Stimulated activated CD8-positive, alpha-beta memory T cell treated with anti-CD3 and anti-CD28 coated beads, Interleukin-15, amount 100 ng/mL, for 4 hours (primary cell): ENCODE measurements at regions not wholly inside any gene's neighbourhood (a gene's known extent, or its start where the extent isn't known, plus 50 kb on each side); places are given as distances from the start of the nearest gene placed in this dataset.
"Not testable (repeated sequence)": the region's sequence is repeated elsewhere in the genome, so short reads cannot be mapped to it uniquely, and the experiment has no call there.

Experiments
- DNase-seq, 2 donors: peaks; one replicate each; pipeline ENCODE4 v3.0.0-alpha.2; 2020; ENCODE audit warnings: low read depth in 2 of 2

GRCh38 chr4:67412153-67412712 is 133.1 kb downstream of the CENPC start:
- not testable (repeated sequence) for DNase-seq

GRCh38 chr4:67403342-67403741 is 142.0 kb downstream of the CENPC start:
- no peak for DNase-seq

- no peak for DNase-seq
Observed at GRCh38 chr4:67401902-67402301, 143.4 kb downstream of the CENPC start.

GRCh38 chr4:67397931-67398330 is 147.4 kb downstream of the CENPC start:
- no peak for DNase-seq

GRCh38 chr4:67397031-67397430 is 148.3 kb downstream of the CENPC start:
- no peak for DNase-seq

- no peak for DNase-seq
Observed at GRCh38 chr4:67396008-67396407, 149.3 kb downstream of the CENPC start.

GRCh38 chr4:67394879-67395278 is 150.4 kb downstream of the CENPC start:
- no peak for DNase-seq

- DNase-seq, result no peak
Observed at GRCh38 chr4:67393699-67394281, 151.5 kb downstream of the CENPC start.

- no peak for DNase-seq
Observed at GRCh38 chr4:67393007-67393406, 152.3 kb downstream of the CENPC start.

- DNase-seq, result not testable (repeated sequence)
Observed at GRCh38 chr4:67381406-67381804, 163.9 kb downstream of the CENPC start.

GRCh38 chr4:67380702-67381405 is 164.4 kb downstream of the CENPC start:
- not testable (repeated sequence) for DNase-seq

- no peak for DNase-seq
Observed at GRCh38 chr4:67380154-67380553, 165.1 kb downstream of the CENPC start.

GRCh38 chr4:67375291-67375690 is 170.0 kb downstream of the CENPC start:
- DNase-seq, result no peak

- DNase-seq, result no peak
Observed at GRCh38 chr4:67371615-67372014, 173.7 kb downstream of the CENPC start.

- no peak for DNase-seq
Observed at GRCh38 chr4:67366311-67366861, 178.9 kb downstream of the CENPC start.

- DNase-seq, result no peak
Observed at GRCh38 chr4:67365661-67366245, 179.6 kb downstream of the CENPC start.

- DNase-seq, result no peak
Observed at GRCh38 chr4:67355806-67356205, 189.5 kb downstream of the CENPC start.

GRCh38 chr4:67346654-67347053 is 198.6 kb downstream of the CENPC start:
- DNase-seq, result no peak

GRCh38 chr4:67344594-67345380 is 200.5 kb downstream of the CENPC start:
- no peak for DNase-seq

- DNase-seq, result no peak
Observed at GRCh38 chr4:67343199-67343598, 202.1 kb downstream of the CENPC start.

- DNase-seq, result no peak
Observed at GRCh38 chr4:67342291-67342690, 203.0 kb downstream of the CENPC start.

GRCh38 chr4:67333664-67334063 is 211.6 kb downstream of the CENPC start:
- no peak for DNase-seq
